ENCODE measurements at regions not wholly inside any gene's neighbourhood (a gene's known extent, or its start where the extent isn't known, plus 50 kb on each side); places are given as distances from the start of the nearest gene placed in this dataset.

GRCh38 chr9:20152151-20152725 lies 363.4 kb upstream of the SLC24A2 start:
- Histone ChIP-seq H3K9me3 (replicated peaks; ENCODE audit: control insufficient read depth, insufficient read depth, low read depth, low read length) (no peaks in the 10 kb centered on the region), H3K4me1 (replicated peaks in 1 of 2; ENCODE audit: control insufficient read depth in 2 of 2, insufficient read depth in 2 of 2, low read length in 2 of 2) (no peaks in the 10 kb centered on the region), H3K9me1 (ENCODE audit: control insufficient read depth, insufficient read depth, low read length) (no peaks in the 10 kb centered on the region), H3K27ac (ENCODE audit: extremely low read depth, low read depth, low read length) (no peak overlapping the region), H3K27me3 (ENCODE audit: control insufficient read depth in 2 of 2, insufficient read depth in 2 of 2, low read length in 2 of 2) (no peaks in the 10 kb centered on the region), H3K36me3 (ENCODE audit: control insufficient read depth, insufficient read depth, low read length) (no peaks in the 10 kb centered on the region), H2AFZ (ENCODE audit: low read depth, low read length) (no peak overlapping the region), H3K79me2 (ENCODE audit: control insufficient read depth, insufficient read depth, low read length) (no peaks in the 10 kb centered on the region), H3K4me3 (no peak overlapping the region), H3K9ac (ENCODE audit: insufficient read depth in 1 of 2, low read depth in 2 of 2, low read length in 2 of 2) (no peak overlapping the region), H3K4me2 (ENCODE audit: insufficient read depth, low read length) (no peak overlapping the region), H4K20me1 (replicated peaks; ENCODE audit: control insufficient read depth, insufficient read depth, low read length) (no peaks in the 10 kb centered on the region)
- ChIA-PET POLR2A (no interaction called here), CTCF (ENCODE audit: low intra/inter-chr PET ratio) (no interaction called here)
- no peak for DNase-seq (ENCODE audit: extremely low read depth in 1 of 4, low spot score in 3 of 4)
- no TSS peak for BruUV-seq (replicated peaks)
- intact Hi-C loops (cut with micrococcal nuclease) (loop anchor here (10.0 kb wide), 1 partner anchor 63 kb away; no protein-coding TSS in a partner anchor), in situ Hi-C loops (cut with MboI) (no loop called here)
- no peak for ATAC-seq
- no peak for FAIRE-seq
- 2% methylated on average over 3 of the region's 3 CpGs for WGBS (ENCODE audit: insufficient coverage, low coverage, missing lambda C conversion rate)
- no peak for TF ChIP-seq EP400 (IDR thresholded peaks at IDR 0.05)
- TF ChIP-seq ZNF785 (CRISPR knock-in tag; IDR thresholded peaks at IDR 0.05), result no peak
- no peak for TF ChIP-seq BCLAF1 (IDR thresholded peaks at IDR 0.05; ENCODE audit: borderline replicate concordance in 1 of 2, control insufficient read depth in 1 of 2, low read depth in 2 of 2, low read length in 1 of 2)
- TF ChIP-seq ZNF318 (IDR thresholded peaks at IDR 0.05; ENCODE audit: borderline replicate concordance in 1 of 2, low read depth in 1 of 2), result no peak
- no peak for TF ChIP-seq CHD1 (IDR thresholded peaks at IDR 0.05; ENCODE audit: low read length)
- no peak for TF ChIP-seq YY1 (IDR thresholded peaks at IDR 0.05; ENCODE audit: borderline replicate concordance in 1 of 3, control insufficient read depth in 1 of 3, extremely low read depth in 1 of 3, insufficient read depth in 3 of 3, insufficient read length in 1 of 3, insufficient replicate concordance in 2 of 3, low read depth in 1 of 3, low read length in 2 of 3)
- no peak for TF ChIP-seq ZNF184 (CRISPR knock-in tag; IDR thresholded peaks at IDR 0.05)
- TF ChIP-seq ZNF507 (tag; conservative IDR thresholded peaks at IDR 0.05), result no peak
- no peak for TF ChIP-seq SLC30A9 (CRISPR knock-in tag; IDR thresholded peaks at IDR 0.05)
- no peak for TF ChIP-seq CTBP1 (IDR thresholded peaks at IDR 0.05; ENCODE audit: borderline replicate concordance)
